GM21825 (cell line): ENCODE measurements at regions not wholly inside any gene's neighbourhood (a gene's known extent, or its start where the extent isn't known, plus 50 kb on each side); places are given as distances from the start of the nearest gene placed in this dataset.

Source experiments
- ATAC-seq: cut with Tn5 transposase; IDR thresholded peaks from one replicate; pipeline ENCODE4 v1.9.1; 2021; ENCODE audit warnings: mild to moderate bottlenecking, moderate library complexity; ENCODE audit not compliant: unreplicated experiment

DNA sequence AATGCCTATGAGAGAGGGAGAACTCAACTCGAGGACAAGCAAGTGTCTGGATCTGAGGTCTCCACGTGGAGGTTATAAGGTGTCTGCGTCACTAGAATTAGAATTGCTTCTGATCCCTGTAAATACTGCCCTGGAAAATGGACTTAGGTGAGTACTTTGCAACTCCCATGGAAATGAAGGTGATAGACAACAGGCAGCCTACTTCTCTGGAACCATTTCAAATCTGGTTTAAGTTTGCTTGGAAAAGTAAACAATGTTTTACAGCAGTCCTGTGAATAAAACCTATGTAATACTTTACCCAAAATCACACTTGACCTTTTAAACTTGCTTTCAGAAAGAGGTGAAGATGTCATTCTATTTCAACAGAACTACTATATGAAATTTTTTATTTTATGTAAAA is 70.1 kb upstream of the TENT5A start:
- no peak for ATAC-seq

DNA sequence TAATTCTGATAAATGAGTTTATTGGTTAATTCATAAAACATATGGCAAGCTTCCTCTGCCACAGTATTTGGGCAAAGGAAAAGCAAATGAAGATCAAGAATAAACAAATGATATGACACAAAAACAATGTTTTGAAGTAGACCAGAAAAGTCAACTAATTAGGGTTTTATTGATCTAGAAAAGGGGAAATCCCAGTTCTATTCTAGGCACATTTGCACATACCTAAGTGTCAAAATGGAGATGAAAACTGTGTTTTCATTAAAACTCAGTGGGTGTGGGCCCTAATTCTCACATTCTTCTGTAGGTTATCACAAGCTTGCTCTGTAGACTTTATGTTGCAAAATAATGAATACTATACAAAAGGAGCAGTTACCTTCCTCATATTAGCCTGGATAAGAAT is 69.0 kb upstream of the TENT5A start:
- ATAC-seq: no peak

DNA sequence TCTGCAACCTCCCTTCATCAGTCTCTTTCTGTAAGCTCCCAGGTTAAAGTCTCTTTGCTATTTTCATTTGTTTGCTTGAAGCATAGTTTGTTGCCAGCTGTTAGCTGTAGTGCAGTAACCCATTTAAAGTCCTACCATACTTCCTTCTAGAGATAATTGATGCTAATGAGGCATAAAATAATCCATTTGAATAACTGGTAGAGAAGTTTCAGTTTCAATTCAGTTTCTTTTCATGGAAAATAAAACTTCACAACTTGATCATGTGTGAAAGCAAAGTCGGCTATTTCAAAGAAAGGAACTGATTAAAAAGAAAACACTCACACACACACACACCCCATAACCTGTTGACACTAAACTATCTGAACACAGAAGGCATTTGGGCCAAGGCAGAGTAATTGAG is 68.5 kb upstream of the TENT5A start:
- no peak for ATAC-seq

GRCh38 chr6:81820422-81820821 is 67.9 kb upstream of the TENT5A start:
- ATAC-seq: no peak

GRCh38 chr6:81819767-81820166 is 67.3 kb upstream of the TENT5A start:
- ATAC-seq: no peak

- no peak for ATAC-seq
Measured at GRCh38 chr6:81818901-81819361, 66.5 kb upstream of the TENT5A start.

DNA sequence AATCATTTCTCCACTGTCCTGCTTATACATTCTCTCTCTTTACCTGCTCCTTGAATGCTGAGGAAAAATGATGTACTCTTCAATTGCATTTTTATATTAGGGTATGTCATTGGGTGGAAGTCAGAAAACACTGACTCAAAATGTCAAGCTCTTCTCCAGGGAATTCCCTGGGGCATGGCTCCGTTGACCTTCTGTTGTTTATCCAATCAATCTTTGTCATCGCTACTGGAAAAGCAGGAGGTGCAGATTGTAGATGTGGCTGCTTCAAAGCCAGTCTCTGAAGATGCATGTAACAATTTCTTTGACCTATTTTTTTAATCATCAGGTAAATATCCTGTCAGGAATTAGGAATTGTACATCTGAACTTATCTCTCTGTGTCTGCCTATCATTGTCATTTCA is 63.9 kb upstream of the TENT5A start:
- no peak for ATAC-seq

DNA sequence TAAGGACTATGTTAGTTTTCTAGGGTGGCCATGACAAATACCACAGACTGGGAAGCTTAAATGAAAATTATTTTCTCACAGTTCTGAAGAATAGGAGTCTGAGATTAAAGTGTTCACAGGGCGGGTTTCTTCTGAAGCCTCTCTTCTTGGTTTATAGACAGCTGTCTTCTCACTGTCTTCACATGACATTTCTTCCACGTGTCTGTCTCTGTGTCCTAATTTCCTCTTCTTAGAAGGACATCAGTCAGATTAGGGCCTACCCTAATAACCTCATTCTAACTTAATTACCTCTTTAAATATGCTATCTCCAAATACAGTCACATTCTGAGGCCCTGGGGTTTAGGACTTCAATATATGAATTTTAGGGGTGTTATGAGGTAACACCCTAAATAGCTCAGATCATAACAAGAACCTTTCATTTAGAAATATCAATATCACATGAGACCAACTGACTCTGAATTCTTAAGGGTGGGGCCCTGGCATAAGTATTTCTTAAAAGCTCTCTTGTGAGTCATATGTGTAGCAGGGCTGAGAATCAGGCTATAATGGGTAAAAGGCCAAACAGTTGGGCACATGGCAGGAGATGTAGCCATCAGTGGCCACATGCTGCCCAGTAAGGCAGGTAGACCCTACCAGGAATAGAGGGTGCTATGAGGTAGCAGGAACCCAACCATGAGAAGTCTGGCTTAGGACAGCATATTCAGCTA is 62.0 kb upstream of the TENT5A start:
- no peak for ATAC-seq

DNA sequence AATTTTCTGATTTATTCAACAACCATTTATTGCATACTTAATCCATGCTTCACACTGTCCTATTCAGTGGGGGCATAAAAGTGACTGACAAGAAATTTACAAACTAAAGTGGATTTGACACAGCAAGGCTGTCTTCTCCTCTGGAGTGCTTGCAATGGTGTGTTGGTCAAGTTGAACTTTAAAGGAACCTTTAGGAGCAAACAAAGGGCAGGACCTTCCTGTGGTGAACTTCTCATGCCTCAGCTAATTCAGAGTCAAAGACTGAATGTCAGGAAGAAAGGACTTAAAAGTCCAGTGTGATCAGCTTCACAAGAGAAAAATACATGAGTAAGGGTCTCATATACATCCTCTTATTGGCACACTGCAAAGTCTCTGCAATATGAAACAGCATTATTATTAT is 60.8 kb upstream of the TENT5A start:
- ATAC-seq: no peak

DNA sequence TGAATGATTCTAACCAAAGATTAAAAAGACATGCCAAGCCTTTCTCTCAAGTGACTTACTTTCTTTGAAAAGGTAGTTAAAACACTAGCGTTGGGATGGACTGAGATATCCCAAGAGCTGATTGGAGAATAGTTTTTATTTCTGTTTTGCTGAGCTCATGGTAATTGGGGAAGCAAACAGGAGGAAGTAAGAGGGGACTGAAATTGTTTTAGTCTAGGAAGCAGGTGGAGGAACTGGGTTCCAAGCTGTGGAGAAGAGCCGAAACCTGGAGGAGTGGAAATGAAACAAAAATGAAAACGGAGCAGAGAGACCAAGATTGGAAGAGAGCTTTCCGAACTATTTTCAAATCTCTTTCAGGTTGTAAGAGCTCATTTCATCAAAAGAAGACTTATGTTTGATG is 59.9 kb upstream of the TENT5A start:
- no peak for ATAC-seq

- no peak for ATAC-seq
Measured at GRCh38 chr6:81808851-81809570, 56.5 kb upstream of the TENT5A start.

- ATAC-seq: no peak
Measured at GRCh38 chr6:81806793-81807565, 54.5 kb upstream of the TENT5A start.

- no peak for ATAC-seq
Measured at GRCh38 chr6:81802356-81802755, 49.9 kb upstream of the TENT5A start.
